IMR-90 (cell line): ENCODE measurements at regions not wholly inside any gene's neighbourhood (a gene's known extent, or its start where the extent isn't known, plus 50 kb on each side); places are given as distances from the start of the nearest gene placed in this dataset.

ENCODE experiments used
- ATAC-seq: fragments of 200-7000 bp; cut with Tn5 transposase; 2 replicates; pipeline ENCODE4 v1.9.1; 2020; ENCODE audit warnings: low read depth, mild to moderate bottlenecking, moderate library complexity
- BruUV-seq: library from RNA; stranded (reverse); fragments of 400-500 nt; replicated peaks from 2 replicates; lab custom pipeline; 2021; lab: Mats Ljungman, UMichigan
- CTCF ChIA-PET: fragments of 300-600 bp; formaldehyde crosslinking; extraction: SDS; loops from one replicate; lab custom pipeline; 2021; ENCODE audit warnings: antibody characterized with exemption; lab: Yijun Ruan, JAX
- POLR2A ChIA-PET: fragments of 300-600 bp; sonication (Branson Sonifier 250); formaldehyde crosslinking; loops from one replicate; lab custom pipeline; 2022; ENCODE audit warnings: antibody characterized with exemption; ENCODE audit not compliant: unreplicated experiment; lab: Charles Lee
- DNase-seq: peaks from one replicate; pipeline ENCODE4 v3.0.0; 2013
- H2AFZ ChIP-seq: replicated peaks from 2 replicates; pipeline ENCODE3; 2013; ENCODE audit warnings: low read length, mild to moderate bottlenecking; ENCODE audit not compliant: poor library complexity
- H2AK5ac ChIP-seq: 2 replicates; pipeline ENCODE4 v1.6.1; 2013; ENCODE audit warnings: low read depth, low read length, inconsistent platforms
- H2AK9ac ChIP-seq: replicated peaks from 2 replicates; pipeline ENCODE3; 2013; ENCODE audit warnings: mild to moderate bottlenecking, low read depth, low read length, moderate library complexity; ENCODE audit not compliant: poor library complexity
- H2BK120ac ChIP-seq: 2 replicates; pipeline ENCODE4 v1.6.1; 2013; ENCODE audit warnings: low read depth, low read length, inconsistent platforms
- H2BK15ac ChIP-seq: 3 replicates; pipeline ENCODE4 v1.6.1; 2013; ENCODE audit warnings: low read depth, low read length, inconsistent platforms
- H2BK20ac ChIP-seq: 2 replicates; pipeline ENCODE4 v1.6.1; 2013; ENCODE audit warnings: low read depth, mild to moderate bottlenecking, inconsistent platforms, low read length, moderate library complexity
- H2BK5ac ChIP-seq: 2 replicates; pipeline ENCODE4 v1.6.1; 2013; ENCODE audit warnings: mild to moderate bottlenecking, low read depth, low read length, inconsistent platforms; ENCODE audit not compliant: poor library complexity, severe bottlenecking
- H3K14ac ChIP-seq: replicated peaks from 2 replicates; pipeline ENCODE4 v1.6.1; 2013; ENCODE audit warnings: low read depth, low read length, inconsistent platforms
- H3K18ac ChIP-seq: 2 replicates; pipeline ENCODE4 v1.6.1; 2013; ENCODE audit warnings: low read depth, low read length, control low read depth
- H3K23ac ChIP-seq: 2 replicates; pipeline ENCODE4 v1.6.1; 2013; ENCODE audit warnings: low read depth, low read length, inconsistent platforms
- H3K27ac ChIP-seq: 2 replicates; pipeline ENCODE4 v1.5.1; 2013; ENCODE audit warnings: mild to moderate bottlenecking, control low read depth, low read length; ENCODE audit not compliant: insufficient read depth
- H3K27me3 ChIP-seq: 2 replicates; pipeline ENCODE4 v1.6.1; 2013; ENCODE audit warnings: low read length; ENCODE audit not compliant: control insufficient read depth, insufficient read depth
- H3K36me3 ChIP-seq: 2 replicates; pipeline ENCODE4 v1.6.1; 2013; ENCODE audit warnings: low read length, mixed read lengths; ENCODE audit not compliant: control insufficient read depth, insufficient read depth
- H3K4ac ChIP-seq: 2 replicates; pipeline ENCODE4 v1.6.1; 2013; ENCODE audit warnings: low read depth, low read length, inconsistent platforms
- H3K4me1 ChIP-seq: 2 replicates; pipeline ENCODE4 v1.6.1; 2013; ENCODE audit warnings: low read length, mixed read lengths; ENCODE audit not compliant: control insufficient read depth, insufficient read depth
- H3K4me2 ChIP-seq: 2 replicates; pipeline ENCODE4 v1.6.1; 2013; ENCODE audit warnings: low read depth, mild to moderate bottlenecking, control low read depth, low read length, moderate library complexity
- H3K4me3 ChIP-seq: 2 replicates; pipeline ENCODE4 v1.5.1; 2013; ENCODE audit warnings: low read depth, mild to moderate bottlenecking, control low read depth, low read length, moderate library complexity; ENCODE audit not compliant: insufficient read depth
- H3K56ac ChIP-seq: 2 replicates; pipeline ENCODE4 v1.6.1; 2013; ENCODE audit warnings: low read length, inconsistent platforms; ENCODE audit not compliant: insufficient read depth; ENCODE audit errors: extremely low read depth
- H3K79me1 ChIP-seq, 2 experiments: 2 replicates each; pipeline ENCODE4 v1.6.1; 2013; ENCODE audit warnings: low read length in 2 of 2, inconsistent platforms in 1 of 2, low read depth in 1 of 2
- H3K9ac ChIP-seq: 2 replicates; pipeline ENCODE4 v1.6.1; 2013; ENCODE audit warnings: low read depth, low read length, control low read depth
- H3K9me1 ChIP-seq: 2 replicates; pipeline ENCODE4 v1.6.1; 2013; ENCODE audit warnings: low read length, inconsistent platforms; ENCODE audit not compliant: insufficient read depth
- H3K9me3 ChIP-seq: 2 replicates; pipeline ENCODE4 v1.6.1; 2013; ENCODE audit warnings: low read length; ENCODE audit not compliant: control insufficient read depth, insufficient read depth
- H4K20me1 ChIP-seq: 2 replicates; pipeline ENCODE4 v1.6.1; 2013; ENCODE audit warnings: low read length, inconsistent platforms; ENCODE audit not compliant: insufficient read depth
- H4K5ac ChIP-seq: 2 replicates; pipeline ENCODE4 v1.6.1; 2013; ENCODE audit warnings: mild to moderate bottlenecking, low read depth, low read length, control low read depth
- H4K8ac ChIP-seq, 2 experiments: 2 replicates each; pipeline ENCODE4 v1.6.1; 2013; ENCODE audit warnings: low read depth in 2 of 2, low read length in 2 of 2, control low read depth in 1 of 2, inconsistent platforms in 1 of 2
- H4K91ac ChIP-seq: 2 replicates; pipeline ENCODE4 v1.6.1; 2013; ENCODE audit warnings: low read depth, low read length, inconsistent platforms; ENCODE audit not compliant: insufficient read depth
- BHLHE40 ChIP-seq: fragments of 150-350 bp; IDR thresholded peaks from 2 replicates; pipeline ENCODE4 v1.6.1; 2016; ENCODE audit warnings: mild to moderate bottlenecking, low read depth, low read length
- CEBPB ChIP-seq: IDR thresholded peaks from 2 replicates; pipeline ENCODE4 v1.6.1; 2012; ENCODE audit warnings: low read depth, low read length, improper control_type of control experiment
- CHD1 ChIP-seq: IDR thresholded peaks from 2 replicates; pipeline ENCODE4 v1.6.1; 2012; ENCODE audit warnings: low read depth, low read length, improper control_type of control experiment
- FOS ChIP-seq: fragments of 150-350 bp; IDR thresholded peaks from 2 replicates; pipeline ENCODE4 v1.6.1; 2016; ENCODE audit warnings: low read depth, low read length
- MAFK ChIP-seq: IDR thresholded peaks from 2 replicates; pipeline ENCODE4 v1.6.1; 2012; ENCODE audit warnings: low read depth, low read length, improper control_type of control experiment
- MAZ ChIP-seq: IDR thresholded peaks from 2 replicates; pipeline ENCODE4 v1.6.1; 2012; ENCODE audit warnings: low read depth, mild to moderate bottlenecking, low read length, improper control_type of control experiment, moderate library complexity, borderline replicate concordance
- MXI1 ChIP-seq: IDR thresholded peaks from 2 replicates; pipeline ENCODE4 v1.6.1; 2012; ENCODE audit warnings: low read depth, mild to moderate bottlenecking, low read length, moderate library complexity, borderline replicate concordance
- NFE2L2 ChIP-seq: fragments of 150-350 bp; IDR thresholded peaks from 2 replicates; pipeline ENCODE4 v1.6.1; 2016; ENCODE audit warnings: low read depth, mild to moderate bottlenecking, low read length
- POLR2A ChIP-seq: IDR thresholded peaks from 2 replicates; pipeline ENCODE4 v1.6.1; 2012; ENCODE audit warnings: mild to moderate bottlenecking, low read depth, low read length
- RAD21 ChIP-seq: IDR thresholded peaks from 2 replicates; pipeline ENCODE4 v1.6.1; 2012; ENCODE audit warnings: low read length, improper control_type of control experiment
- RCOR1 ChIP-seq: IDR thresholded peaks from 2 replicates; pipeline ENCODE4 v1.6.1; 2012; ENCODE audit warnings: mild to moderate bottlenecking, low read length, improper control_type of control experiment; ENCODE audit not compliant: insufficient replicate concordance
- RFX5 ChIP-seq: IDR thresholded peaks from 2 replicates; pipeline ENCODE4 v1.8.0; 2012; ENCODE audit warnings: low read depth, mild to moderate bottlenecking, low read length, moderate library complexity
- SMC3 ChIP-seq: fragments of 150-350 bp; IDR thresholded peaks from 2 replicates; pipeline ENCODE4 v1.6.1; 2016; ENCODE audit warnings: low read depth, mild to moderate bottlenecking, antibody characterized with exemption, low read length, moderate library complexity
- WGBS, 2 experiments: methylation state at CpG; one replicate each; pipeline versions ENCODE4 v1.1.5 to v1.1.7; 2013; ENCODE audit warnings: missing lambda C conversion rate in 2 of 2; ENCODE audit not compliant: insufficient read length in 1 of 2; ENCODE audit errors: extremely low coverage in 2 of 2; 5-methylcytosine and 5-hydroxymethylcytosine counted together
- dilution Hi-C: fragments of 300-500 bp; cut with HindIII; formaldehyde crosslinking; loops from one replicate; pipeline ENCODE4 v1.14.3; 2018; ENCODE audit warnings: low sequenced_read_pairs; ENCODE audit not compliant: unreplicated experiment
- in situ Hi-C: fragments of 300-500 bp; cut with MboI; formaldehyde crosslinking; loops from 3 replicates; pipeline ENCODE4 v1.14.3; 2019; ENCODE audit warnings: low sequenced_read_pairs, inconsistent platforms, mixed read lengths
- intact Hi-C: fragments of 100-400 bp; cut with micrococcal nuclease; formaldehyde crosslinking; loops from 2 replicates; pipeline ENCODE4 v1.10.0; 2022
- TF ChIP-seq, protein P1 (sequence below): conservative IDR thresholded peaks from 2 replicates; pipeline ENCODE4 v1.5.1; 2012; ENCODE audit warnings: mild to moderate bottlenecking, low read depth, low read length, improper control_type of control experiment
- TF ChIP-seq, protein P2 (sequence below): fragments of 150-350 bp; IDR thresholded peaks from 2 replicates; pipeline ENCODE4 v1.6.1; 2016; ENCODE audit warnings: low read depth, mild to moderate bottlenecking, low read length, moderate library complexity, borderline replicate concordance
- TF ChIP-seq, protein P3 (sequence below): fragments of 150-350 bp; IDR thresholded peaks from 2 replicates; pipeline ENCODE4 v1.6.1; 2017; ENCODE audit warnings: mild to moderate bottlenecking, antibody characterized with exemption, low read length, low read depth

DNA sequence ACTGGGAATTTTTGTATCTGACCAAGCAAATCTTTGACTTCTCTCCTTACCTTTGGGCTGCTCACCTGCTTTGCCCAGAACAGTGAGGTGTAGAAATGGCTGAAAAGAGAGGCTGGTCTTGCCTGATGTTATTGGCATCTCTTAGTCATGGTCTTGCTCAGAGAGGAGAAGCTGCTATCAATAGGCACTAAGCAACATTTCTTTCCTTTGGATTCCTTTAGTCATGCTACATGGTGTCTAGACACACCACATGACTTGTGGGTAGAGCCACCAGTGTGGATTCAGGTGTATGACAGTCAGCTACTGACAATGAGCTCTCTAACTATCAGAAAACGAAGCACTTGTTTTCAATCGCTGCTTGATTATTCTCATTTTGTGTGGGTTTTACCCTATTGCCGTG lies 341.3 kb upstream of the DCC start:
- H2AK9ac ChIP-seq: no peak overlapping the region
- peaks cover 13% of the 10 kb centered on the region; the same call in 1 of the 2 replicates for H3K9me3 ChIP-seq
- dilution Hi-C loops (no loop called here), in situ Hi-C loops (no loop called here), intact Hi-C loops (no loop called here)
- H3K36me3 ChIP-seq: no peaks in the 10 kb centered on the region
- no peaks in the 10 kb centered on the region for H3K27me3 ChIP-seq
- H2AFZ ChIP-seq: no peak overlapping the region
- no peak overlapping the region for H3K9ac ChIP-seq
- TF ChIP-seq NFE2L2 (no peak), RCOR1 (no peak), SMC3 (no peak), BHLHE40 (no peak), MAFK (no peak), RAD21 (no peak), CEBPB (no peak), MXI1 (no peak), CHD1 (no peak), RFX5 (no peak), POLR2A (no peak), FOS (no peak), MAZ (no peak)
- TF ChIP-seq, protein P1, sequence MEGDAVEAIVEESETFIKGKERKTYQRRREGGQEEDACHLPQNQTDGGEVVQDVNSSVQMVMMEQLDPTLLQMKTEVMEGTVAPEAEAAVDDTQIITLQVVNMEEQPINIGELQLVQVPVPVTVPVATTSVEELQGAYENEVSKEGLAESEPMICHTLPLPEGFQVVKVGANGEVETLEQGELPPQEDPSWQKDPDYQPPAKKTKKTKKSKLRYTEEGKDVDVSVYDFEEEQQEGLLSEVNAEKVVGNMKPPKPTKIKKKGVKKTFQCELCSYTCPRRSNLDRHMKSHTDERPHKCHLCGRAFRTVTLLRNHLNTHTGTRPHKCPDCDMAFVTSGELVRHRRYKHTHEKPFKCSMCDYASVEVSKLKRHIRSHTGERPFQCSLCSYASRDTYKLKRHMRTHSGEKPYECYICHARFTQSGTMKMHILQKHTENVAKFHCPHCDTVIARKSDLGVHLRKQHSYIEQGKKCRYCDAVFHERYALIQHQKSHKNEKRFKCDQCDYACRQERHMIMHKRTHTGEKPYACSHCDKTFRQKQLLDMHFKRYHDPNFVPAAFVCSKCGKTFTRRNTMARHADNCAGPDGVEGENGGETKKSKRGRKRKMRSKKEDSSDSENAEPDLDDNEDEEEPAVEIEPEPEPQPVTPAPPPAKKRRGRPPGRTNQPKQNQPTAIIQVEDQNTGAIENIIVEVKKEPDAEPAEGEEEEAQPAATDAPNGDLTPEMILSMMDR: no peak
- TF ChIP-seq, protein P2, sequence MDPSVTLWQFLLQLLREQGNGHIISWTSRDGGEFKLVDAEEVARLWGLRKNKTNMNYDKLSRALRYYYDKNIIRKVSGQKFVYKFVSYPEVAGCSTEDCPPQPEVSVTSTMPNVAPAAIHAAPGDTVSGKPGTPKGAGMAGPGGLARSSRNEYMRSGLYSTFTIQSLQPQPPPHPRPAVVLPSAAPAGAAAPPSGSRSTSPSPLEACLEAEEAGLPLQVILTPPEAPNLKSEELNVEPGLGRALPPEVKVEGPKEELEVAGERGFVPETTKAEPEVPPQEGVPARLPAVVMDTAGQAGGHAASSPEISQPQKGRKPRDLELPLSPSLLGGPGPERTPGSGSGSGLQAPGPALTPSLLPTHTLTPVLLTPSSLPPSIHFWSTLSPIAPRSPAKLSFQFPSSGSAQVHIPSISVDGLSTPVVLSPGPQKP: no peak
- TF ChIP-seq, protein P3, sequence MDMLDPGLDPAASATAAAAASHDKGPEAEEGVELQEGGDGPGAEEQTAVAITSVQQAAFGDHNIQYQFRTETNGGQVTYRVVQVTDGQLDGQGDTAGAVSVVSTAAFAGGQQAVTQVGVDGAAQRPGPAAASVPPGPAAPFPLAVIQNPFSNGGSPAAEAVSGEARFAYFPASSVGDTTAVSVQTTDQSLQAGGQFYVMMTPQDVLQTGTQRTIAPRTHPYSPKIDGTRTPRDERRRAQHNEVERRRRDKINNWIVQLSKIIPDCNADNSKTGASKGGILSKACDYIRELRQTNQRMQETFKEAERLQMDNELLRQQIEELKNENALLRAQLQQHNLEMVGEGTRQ: no peak
- no peak overlapping the region for H4K5ac ChIP-seq
- H3K14ac ChIP-seq: no peak overlapping the region
- H3K4me1 ChIP-seq: no peaks in the 10 kb centered on the region
- H3K4me2 ChIP-seq: no peak overlapping the region
- no peak for ATAC-seq
- no peak overlapping the region for H2BK20ac ChIP-seq
- ChIA-PET POLR2A (no interaction called here), CTCF (no interaction called here)
- no peak overlapping the region for H3K56ac ChIP-seq
- no peaks in the 10 kb centered on the region for H4K20me1 ChIP-seq
- no peak for DNase-seq
- H3K27ac ChIP-seq: no peak overlapping the region
- H3K4me3 ChIP-seq: no peak overlapping the region
- H2BK5ac ChIP-seq: no peak overlapping the region
- no peak overlapping the region for H2AK5ac ChIP-seq
- H4K91ac ChIP-seq: no peak overlapping the region
- H2BK15ac ChIP-seq: no peak overlapping the region
- H3K4ac ChIP-seq: no peak overlapping the region
- H3K18ac ChIP-seq: no peak overlapping the region
- no peak overlapping the region for H4K8ac ChIP-seq
- BruUV-seq: no TSS peak
- H2BK120ac ChIP-seq: no peak overlapping the region
- H3K79me1 ChIP-seq: no peaks in the 10 kb centered on the region
- WGBS, 2 experiments: 41% methylated on average over 2 of the region's 3 CpGs; no CpG with 5 or more reads in 1 of the 2 experiments
- no peaks in the 10 kb centered on the region for H3K9me1 ChIP-seq
- H3K23ac ChIP-seq: no peak overlapping the region
